Activated CD8-positive, alpha-beta memory T cell treated with anti-CD3 and anti-CD28 coated beads for 48 hours (primary cell): ENCODE measurements at regions not wholly inside any gene's neighbourhood (a gene's known extent, or its start where the extent isn't known, plus 50 kb on each side); places are given as distances from the start of the nearest gene placed in this dataset.

Source experiments
- DNase-seq, 3 experiments: peaks; one replicate each; pipeline ENCODE4 v3.0.0-alpha.2; 2020; ENCODE audit warnings: low read depth in 2 of 3, low spot score in 2 of 3

DNA sequence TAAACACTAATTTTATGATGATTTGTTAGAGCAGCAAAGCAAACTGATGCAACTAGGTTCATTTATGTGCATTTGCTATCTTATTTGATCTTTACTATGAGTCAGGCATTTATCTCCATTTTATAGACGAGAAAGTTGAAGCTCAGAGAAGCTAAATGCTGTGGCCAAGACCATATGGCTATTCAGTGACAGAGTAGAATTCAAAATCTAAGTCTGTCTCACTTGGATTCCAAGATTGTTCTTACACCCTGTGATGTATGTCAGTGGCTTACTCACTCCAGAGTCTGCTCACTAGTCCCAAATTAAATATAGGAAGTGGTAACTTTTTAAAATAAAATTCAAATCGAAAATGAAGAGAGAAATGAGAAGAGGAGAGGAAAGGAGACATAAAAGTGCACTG lies 114.0 kb upstream of the DDX18 start:
- DNase-seq, result no peak

DNA sequence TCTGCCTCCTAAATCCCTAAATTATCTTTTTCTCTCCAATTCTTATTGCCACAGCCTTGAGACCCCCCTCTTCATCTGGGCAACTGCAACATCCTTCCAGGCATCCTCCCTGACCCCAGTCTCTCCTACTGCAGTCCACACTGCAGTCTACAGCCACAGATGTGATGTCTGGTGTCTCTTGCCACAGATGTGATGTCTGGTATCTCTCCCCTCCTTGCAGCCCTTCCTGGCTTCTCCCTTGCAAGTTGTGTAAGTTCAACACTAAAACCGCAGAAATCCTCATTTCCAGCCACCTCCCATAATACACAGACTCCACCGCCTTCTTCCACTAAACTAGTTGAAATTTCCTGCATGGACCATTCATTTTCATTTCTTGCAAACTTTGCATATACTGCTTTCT lies 113.1 kb upstream of the DDX18 start:
- no peak for DNase-seq

DNA sequence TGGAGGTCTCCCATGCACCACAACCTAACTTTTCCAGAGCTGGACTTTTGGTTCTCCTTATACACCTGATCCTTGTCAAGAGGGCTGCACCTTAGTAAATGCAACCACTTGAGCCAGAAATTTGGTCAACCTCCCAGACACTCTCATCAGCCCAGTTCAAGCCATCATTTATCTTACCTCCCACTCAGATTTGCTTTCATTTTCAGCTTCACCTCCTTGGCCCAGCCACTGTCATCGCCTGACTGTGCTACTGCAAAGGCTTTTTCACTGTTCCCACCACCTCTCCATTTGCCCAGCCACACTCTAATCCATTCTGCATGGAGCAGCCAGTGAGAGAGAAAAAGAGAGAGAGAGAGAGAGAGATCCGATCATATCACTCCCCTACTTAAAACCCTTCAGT lies 112.4 kb upstream of the DDX18 start:
- no peak for DNase-seq

DNA sequence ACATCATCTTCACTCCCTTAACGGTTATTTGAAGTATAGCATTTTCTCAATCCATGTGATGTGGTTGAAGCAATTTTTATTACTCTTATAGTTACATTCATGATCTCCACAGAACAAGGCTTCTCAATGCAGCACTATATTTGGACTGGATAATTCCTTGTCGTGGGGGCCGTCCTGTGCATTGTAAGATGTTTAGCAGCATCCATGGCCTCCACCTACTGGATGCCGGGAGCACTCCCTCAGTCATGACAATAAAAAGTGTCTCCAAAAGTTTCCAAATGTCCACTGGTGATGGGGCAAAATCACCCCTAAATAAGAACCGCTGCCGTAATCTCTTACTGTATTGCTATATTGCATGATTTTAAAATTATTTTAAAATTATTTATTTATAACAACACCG lies 110.6 kb upstream of the DDX18 start:
- no peak for DNase-seq

DNA sequence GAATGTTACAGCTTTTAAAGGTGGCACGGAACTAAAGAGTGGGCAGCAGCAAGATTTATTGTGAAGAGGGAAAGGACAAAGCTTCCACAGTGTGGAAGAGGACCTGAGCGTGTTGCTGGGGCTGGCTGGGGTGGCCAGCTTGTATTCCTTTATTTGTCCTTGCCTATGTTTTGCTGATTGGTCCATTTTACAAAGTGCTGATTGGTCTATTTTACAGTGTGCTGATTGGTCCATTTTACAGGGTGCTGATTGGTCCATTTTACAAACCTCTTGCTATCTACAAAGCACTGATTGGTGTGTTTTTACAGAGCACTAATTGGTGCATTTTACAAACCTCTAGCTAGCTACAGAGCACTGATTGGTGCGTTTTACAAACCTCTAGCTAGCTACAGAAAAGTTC lies 109.7 kb upstream of the DDX18 start:
- no peak for DNase-seq

- DNase-seq, result no peak
Measured at GRCh38 chr2:117707874-117708273, 106.6 kb upstream of the DDX18 start.

GRCh38 chr2:117712684-117713083 lies 101.8 kb upstream of the DDX18 start:
- DNase-seq, result no peak

DNA sequence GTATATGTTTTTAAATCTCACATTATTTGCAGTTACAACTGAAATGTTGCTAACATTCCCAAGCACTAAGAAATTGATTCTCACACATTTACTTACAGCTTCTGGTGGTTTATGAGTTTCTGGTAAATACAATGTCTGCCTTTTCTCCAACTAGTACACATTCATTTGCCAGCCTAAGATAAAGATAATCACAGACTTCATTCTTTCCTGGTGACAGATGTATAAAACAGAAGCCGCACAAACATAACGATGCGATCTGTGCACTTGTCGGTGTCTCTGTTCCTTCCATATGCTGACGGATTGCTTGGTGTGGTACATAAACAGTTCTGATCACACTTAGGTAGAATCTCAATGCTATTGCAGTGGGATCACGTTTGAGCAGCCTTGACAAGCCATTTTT lies 100.4 kb upstream of the DDX18 start:
- no peak for DNase-seq

DNA sequence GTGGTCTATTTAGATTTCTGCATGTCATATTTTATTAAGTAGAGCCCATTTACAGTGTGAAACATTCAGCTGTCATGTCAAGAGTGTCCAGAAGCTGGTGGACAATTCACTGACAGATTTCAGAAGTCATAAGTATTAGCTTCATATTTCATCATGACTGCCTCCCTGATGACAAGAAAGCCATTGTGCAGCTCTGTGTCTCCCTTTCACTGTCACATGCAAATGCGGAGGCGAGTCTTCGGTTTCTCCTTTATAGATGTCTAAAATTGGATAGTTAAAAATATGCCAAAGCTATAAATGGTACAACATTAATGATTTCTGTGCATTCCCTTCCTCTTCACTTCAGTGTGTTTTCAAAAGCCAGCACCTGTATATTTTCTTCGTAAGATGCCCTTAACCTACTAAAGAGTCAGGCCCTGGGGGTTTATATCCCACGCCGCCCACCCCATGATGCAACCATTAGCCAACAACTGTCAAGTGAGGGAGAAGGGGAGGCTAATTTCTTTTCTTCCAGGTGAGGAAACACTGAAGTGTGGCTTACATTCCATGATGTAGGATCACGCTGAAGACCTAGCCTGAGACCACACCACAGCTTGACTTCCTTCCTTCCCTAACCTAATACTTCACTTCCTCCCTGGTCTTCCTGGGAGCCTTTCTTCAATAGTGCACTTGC lies 99.6 kb upstream of the DDX18 start:
- no peak for DNase-seq

GRCh38 chr2:117716505-117716904 lies 98.0 kb upstream of the DDX18 start:
- no peak for DNase-seq

- no peak for DNase-seq
Measured at GRCh38 chr2:117717072-117717471, 97.4 kb upstream of the DDX18 start.

- no peak for DNase-seq
Measured at GRCh38 chr2:117718048-117718447, 96.4 kb upstream of the DDX18 start.

GRCh38 chr2:117720765-117721164 lies 93.7 kb upstream of the DDX18 start:
- DNase-seq, result no peak

GRCh38 chr2:117723483-117723882 lies 91.0 kb upstream of the DDX18 start:
- DNase-seq, result no peak

- DNase-seq, result no peak
Measured at GRCh38 chr2:117723888-117724434, 90.5 kb upstream of the DDX18 start.

GRCh38 chr2:117726747-117727146 lies 87.7 kb upstream of the DDX18 start:
- no peak for DNase-seq

- DNase-seq, result no peak
Measured at GRCh38 chr2:117737846-117738245, 76.6 kb upstream of the DDX18 start.

- DNase-seq, result no peak
Measured at GRCh38 chr2:117738991-117739839, 75.3 kb upstream of the DDX18 start.

GRCh38 chr2:117745537-117745936 lies 69.0 kb upstream of the DDX18 start:
- no peak for DNase-seq

GRCh38 chr2:117755768-117756167 lies 58.7 kb upstream of the DDX18 start:
- no peak for DNase-seq

- DNase-seq, result no peak
Measured at GRCh38 chr2:117760916-117761315, 53.6 kb upstream of the DDX18 start.

GRCh38 chr2:117762454-117762853 lies 52.0 kb upstream of the DDX18 start:
- DNase-seq, result no peak
